Esophagus muscularis mucosa (tissue), 4 donors: ENCODE measurements at regions not wholly inside any gene's neighbourhood (a gene's known extent, or its start where the extent isn't known, plus 50 kb on each side); places are given as distances from the start of the nearest gene placed in this dataset.
A peak's percentile ranks its signal among the peaks of the same experiment; 100 is the strongest.

Experiments
- DNase-seq: peaks from one replicate; pipeline ENCODE4 v3.0.0-alpha.2; 2017; ENCODE audit errors: extremely low spot score
- H3K27ac ChIP-seq, 4 donors: fragments of 200-600 bp; sonication (generic); replicated peaks in 1 of 4; 1 replicate in 3 of 4; 2 replicates in 1 of 4; pipeline ENCODE4 v1.5.1; 2016 to 2019; ENCODE audit warnings: mild to moderate bottlenecking in 1 of 4
- H3K27me3 ChIP-seq, 4 donors: fragments of 200-600 bp; sonication (generic); one replicate each; pipeline versions ENCODE4 v1.5.1 to v1.6.0; 2016 to 2019
- H3K36me3 ChIP-seq, 4 donors: fragments of 200-600 bp; sonication (generic); one replicate each; pipeline ENCODE4 v1.5.1; 2016 to 2019
- H3K4me1 ChIP-seq, 4 donors: fragments of 200-600 bp; sonication (generic); one replicate each; pipeline ENCODE4 v1.5.1; 2016 to 2019
- H3K4me3 ChIP-seq, 4 donors: fragments of 200-600 bp; sonication (generic); 1 replicate in 2 of 4; 2 replicates in 2 of 4; pipeline ENCODE4 v1.5.1; 2016 to 2019; ENCODE audit warnings: mild to moderate bottlenecking in 4 of 4, moderate library complexity in 1 of 4
- H3K9me3 ChIP-seq, 4 donors: fragments of 200-600 bp; sonication (generic); 1 replicate in 3 of 4; 2 replicates in 1 of 4; pipeline ENCODE4 v1.5.1; 2016 to 2019
- EP300 ChIP-seq: sonication (generic); formaldehyde crosslinking; IDR thresholded peaks from one replicate; pipeline ENCODE4 v1.6.1; 2017; ENCODE audit warnings: antibody characterized with exemption
- POLR2A ChIP-seq: fragments of 450-650 bp; IDR thresholded peaks from one replicate; pipeline ENCODE4 v1.6.1; 2017; ENCODE audit warnings: antibody characterized with exemption, moderate library complexity, mild to moderate bottlenecking, low read depth
- POLR2AphosphoS5 ChIP-seq, 2 donors: sonication (generic); formaldehyde crosslinking; IDR thresholded peaks; one replicate each; pipeline ENCODE4 v1.6.1; 2017; ENCODE audit warnings: antibody characterized with exemption in 2 of 2
- WGBS: methylation state at CpG from one replicate; pipeline ENCODE4 v1.1.5; 2018; 5-methylcytosine and 5-hydroxymethylcytosine counted together
- intact Hi-C: fragments of 100-400 bp; cut with DNase I; formaldehyde crosslinking; loops from one replicate; pipeline ENCODE4 v1.15.1; 2023
- TF ChIP-seq, protein P1 (sequence below), 3 experiments: fragments of 200-600 bp in 2 of 3; fragments of 450-650 bp in 1 of 3; sonication (generic) in 2 of 3; IDR thresholded peaks; one replicate each; pipeline ENCODE4 v1.5.1; 2017 to 2019; ENCODE audit warnings: antibody characterized with exemption in 3 of 3, mild to moderate bottlenecking in 2 of 3, moderate library complexity in 1 of 3

- Histone ChIP-seq H3K4me3 (no peak overlapping the region), H3K36me3 (no peaks in the 10 kb centered on the region), H3K4me1 (peaks cover 0 to 25% (median 11%) of the 10 kb centered on the region in 4 donors), H3K9me3 (no peaks in the 10 kb centered on the region), H3K27me3 (no peaks in the 10 kb centered on the region), H3K27ac (no peak overlapping the region)
- TF ChIP-seq EP300 (no peak), POLR2A (no peak), POLR2AphosphoS5 (IDR thresholded peaks at IDR 0.05) (no peak)
- TF ChIP-seq, protein P1, sequence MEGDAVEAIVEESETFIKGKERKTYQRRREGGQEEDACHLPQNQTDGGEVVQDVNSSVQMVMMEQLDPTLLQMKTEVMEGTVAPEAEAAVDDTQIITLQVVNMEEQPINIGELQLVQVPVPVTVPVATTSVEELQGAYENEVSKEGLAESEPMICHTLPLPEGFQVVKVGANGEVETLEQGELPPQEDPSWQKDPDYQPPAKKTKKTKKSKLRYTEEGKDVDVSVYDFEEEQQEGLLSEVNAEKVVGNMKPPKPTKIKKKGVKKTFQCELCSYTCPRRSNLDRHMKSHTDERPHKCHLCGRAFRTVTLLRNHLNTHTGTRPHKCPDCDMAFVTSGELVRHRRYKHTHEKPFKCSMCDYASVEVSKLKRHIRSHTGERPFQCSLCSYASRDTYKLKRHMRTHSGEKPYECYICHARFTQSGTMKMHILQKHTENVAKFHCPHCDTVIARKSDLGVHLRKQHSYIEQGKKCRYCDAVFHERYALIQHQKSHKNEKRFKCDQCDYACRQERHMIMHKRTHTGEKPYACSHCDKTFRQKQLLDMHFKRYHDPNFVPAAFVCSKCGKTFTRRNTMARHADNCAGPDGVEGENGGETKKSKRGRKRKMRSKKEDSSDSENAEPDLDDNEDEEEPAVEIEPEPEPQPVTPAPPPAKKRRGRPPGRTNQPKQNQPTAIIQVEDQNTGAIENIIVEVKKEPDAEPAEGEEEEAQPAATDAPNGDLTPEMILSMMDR (IDR thresholded peaks at IDR 0.05) = no peak
- intact Hi-C loops = no loop called here
- WGBS = 58% methylated on average over 8 of the region's 8 CpGs
- DNase-seq = no peak
Observed at GRCh38 chr3:27626596-27627118, 95.5 kb downstream of the EOMES start.

- no peak for DNase-seq
- no peaks in the 10 kb centered on the region for H3K9me3 ChIP-seq
- H3K27me3 ChIP-seq = no peaks in the 10 kb centered on the region
- H3K4me3 ChIP-seq = no peak overlapping the region
- 91% methylated on average over 3 of the region's 3 CpGs for WGBS
- H3K27ac ChIP-seq = no peak overlapping the region
- no peaks in the 10 kb centered on the region for H3K36me3 ChIP-seq
- H3K4me1 ChIP-seq = peaks cover 0 to 25% (median 11%) of the 10 kb centered on the region in 4 donors
- TF ChIP-seq POLR2A (no peak), POLR2AphosphoS5 (IDR thresholded peaks at IDR 0.05) (no peak), EP300 (no peak)
- TF ChIP-seq, protein P1 (IDR thresholded peaks at IDR 0.05) = no peak
- intact Hi-C loops = no loop called here
Observed at GRCh38 chr3:27625864-27626263, 96.3 kb downstream of the EOMES start.

- Histone ChIP-seq H3K4me3 (no peak overlapping the region), H3K27ac (peak overlapping the region in 2 of 4 donors; percentile 37 to 44), H3K36me3 (no peaks in the 10 kb centered on the region), H3K27me3 (no peaks in the 10 kb centered on the region), H3K4me1 (peaks cover 0 to 25% (median 11%) of the 10 kb centered on the region in 4 donors), H3K9me3 (no peaks in the 10 kb centered on the region)
- WGBS = 54% methylated on average over 4 of the region's 4 CpGs
- TF ChIP-seq POLR2A (no peak), EP300 (no peak), POLR2AphosphoS5 (IDR thresholded peaks at IDR 0.05) (no peak)
- TF ChIP-seq, protein P1 (IDR thresholded peaks at IDR 0.05) = no peak
- intact Hi-C loops = no loop called here
- no peak for DNase-seq
Observed at GRCh38 chr3:27623085-27623753, 98.9 kb downstream of the EOMES start.

- Histone ChIP-seq H3K27ac (no peak overlapping the region), H3K36me3 (no peaks in the 10 kb centered on the region), H3K27me3 (no peaks in the 10 kb centered on the region), H3K4me1 (peaks cover 0 to 6% (median 0%) of the 10 kb centered on the region in 4 donors), H3K4me3 (no peak overlapping the region), H3K9me3 (peaks cover 0 to 12% (median 4%) of the 10 kb centered on the region in 4 donors)
- 95% methylated on average over 5 of the region's 5 CpGs for WGBS
- TF ChIP-seq EP300 (no peak), POLR2A (no peak), POLR2AphosphoS5 (IDR thresholded peaks at IDR 0.05) (no peak)
- TF ChIP-seq, protein P1 (IDR thresholded peaks at IDR 0.05) = no peak
- DNase-seq = no peak
- intact Hi-C loops = no loop called here
Observed at GRCh38 chr3:27617552-27617951, 104.6 kb downstream of the EOMES start.
